Liver (tissue), 7 donors: ENCODE measurements at regions not wholly inside any gene's neighbourhood (a gene's known extent, or its start where the extent isn't known, plus 50 kb on each side); places are given as distances from the start of the nearest gene placed in this dataset.

Experiments
- DNase-seq: peaks from one replicate; pipeline ENCODE4 v3.0.0-alpha.2; 2017; ENCODE audit warnings: low spot score
- H3K27ac ChIP-seq, 2 donors: one replicate each; pipeline ENCODE4 v1.7.0; 2013; ENCODE audit warnings: inconsistent platforms in 2 of 2, low read length in 2 of 2, control low read depth in 1 of 2, low read depth in 1 of 2, mild to moderate bottlenecking in 1 of 2
- H3K27me3 ChIP-seq, 4 donors: one replicate each; pipeline versions ENCODE4 v1.6.1 to v1.7.0; 2013; ENCODE audit warnings: low read length in 3 of 4, inconsistent platforms in 1 of 4, mild to moderate bottlenecking in 1 of 4, moderate library complexity in 1 of 4; ENCODE audit not compliant: control insufficient read depth in 4 of 4, insufficient read depth in 4 of 4
- H3K36me3 ChIP-seq, 4 donors: one replicate each; pipeline versions ENCODE4 v1.6.1 to v1.7.0; 2013; ENCODE audit warnings: low read length in 3 of 4, mild to moderate bottlenecking in 3 of 4, low read depth in 1 of 4, moderate library complexity in 1 of 4; ENCODE audit not compliant: control insufficient read depth in 4 of 4, insufficient read depth in 3 of 4
- H3K4me1 ChIP-seq, 4 donors: one replicate each; pipeline versions ENCODE4 v1.6.1 to v1.7.0; 2013; ENCODE audit warnings: low read length in 3 of 4, mild to moderate bottlenecking in 3 of 4, moderate library complexity in 1 of 4; ENCODE audit not compliant: control insufficient read depth in 4 of 4, insufficient read depth in 4 of 4
- H3K4me3 ChIP-seq, 3 donors: one replicate each; pipeline versions ENCODE4 v1.6.1 to v1.7.0; 2013; ENCODE audit warnings: low read length in 3 of 3, control low read depth in 1 of 3, low read depth in 1 of 3, mild to moderate bottlenecking in 1 of 3
- H3K9ac ChIP-seq, 2 donors: one replicate each; pipeline ENCODE4 v1.7.0; 2013; ENCODE audit warnings: low read length in 2 of 2, mild to moderate bottlenecking in 2 of 2, moderate library complexity in 2 of 2, control low read depth in 1 of 2, low read depth in 1 of 2
- H3K9me3 ChIP-seq, 4 donors: one replicate each; pipeline versions ENCODE4 v1.6.1 to v1.7.0; 2013; ENCODE audit warnings: low read length in 3 of 4; ENCODE audit not compliant: control insufficient read depth in 4 of 4
- ATF3 ChIP-seq: IDR thresholded peaks from 2 replicates; pipeline ENCODE4 v1.6.1; 2016; ENCODE audit warnings: antibody characterized with exemption
- EGR1 ChIP-seq, 2 donors: IDR thresholded peaks; 2 replicates each; pipeline ENCODE4 v1.6.1; 2016 to 2018; ENCODE audit warnings: antibody characterized with exemption in 2 of 2, low read depth in 2 of 2
- FOXA2 ChIP-seq: IDR thresholded peaks from 2 replicates; pipeline ENCODE4 v1.6.1; 2016; ENCODE audit warnings: antibody characterized with exemption
- GABPA ChIP-seq, 2 donors: IDR thresholded peaks in 1 of 2; conservative IDR thresholded peaks in 1 of 2; 2 replicates each; pipeline ENCODE4 v1.6.1; 2016; ENCODE audit warnings: antibody characterized with exemption in 2 of 2, mild to moderate bottlenecking in 1 of 2, moderate library complexity in 1 of 2
- HNF4A ChIP-seq, 2 donors: conservative IDR thresholded peaks; 2 replicates each; pipeline ENCODE4 v1.6.1; 2016; ENCODE audit warnings: antibody characterized with exemption in 2 of 2, mild to moderate bottlenecking in 2 of 2
- HNF4G ChIP-seq: IDR thresholded peaks from 2 replicates; pipeline ENCODE4 v1.6.1; 2016; ENCODE audit warnings: antibody characterized with exemption
- JUND ChIP-seq, 2 donors: IDR thresholded peaks; 2 replicates each; pipeline ENCODE4 v1.6.1; 2016; ENCODE audit warnings: antibody characterized with exemption in 2 of 2
- NR2F2 ChIP-seq: IDR thresholded peaks from 2 replicates; pipeline ENCODE4 v1.6.1; 2016; ENCODE audit warnings: antibody characterized with exemption
- RAD21 ChIP-seq, 2 donors: IDR thresholded peaks; 2 replicates each; pipeline ENCODE4 v1.6.1; 2016; ENCODE audit warnings: antibody characterized with exemption in 2 of 2, mild to moderate bottlenecking in 2 of 2
- RXRA ChIP-seq, 2 donors: IDR thresholded peaks; 2 replicates each; pipeline ENCODE4 v1.6.1; 2017 to 2018; ENCODE audit warnings: antibody characterized with exemption in 2 of 2, mild to moderate bottlenecking in 1 of 2
- SP1 ChIP-seq: IDR thresholded peaks from 2 replicates; pipeline ENCODE4 v1.6.1; 2018; ENCODE audit warnings: antibody characterized with exemption, mild to moderate bottlenecking
- YY1 ChIP-seq: IDR thresholded peaks from 2 replicates; pipeline ENCODE4 v1.6.1; 2016; ENCODE audit warnings: antibody characterized with exemption, mild to moderate bottlenecking
- WGBS: extraction: QIAGEN DNeasy Blood & Tissue Kit; methylation state at CpG from one replicate; pipeline ENCODE4 v1.1.7; 2013; 5-methylcytosine and 5-hydroxymethylcytosine counted together
- TF ChIP-seq, protein P1 (sequence below): IDR thresholded peaks from 2 replicates; pipeline ENCODE4 v1.6.1; 2016; ENCODE audit warnings: antibody characterized with exemption
- TF ChIP-seq, protein P2 (sequence below): IDR thresholded peaks from 2 replicates; pipeline ENCODE4 v1.6.1; 2016; ENCODE audit warnings: antibody characterized with exemption, mild to moderate bottlenecking
- TF ChIP-seq, protein P3 (sequence below): IDR thresholded peaks from 2 replicates; pipeline ENCODE4 v1.6.1; 2016; ENCODE audit warnings: antibody characterized with exemption
- donor health status: healthy.
- donor health status: healthy.
- donor health status: healthy.
- donor health status: healthy.

- H3K9me3 ChIP-seq, result no peaks in the 10 kb centered on the region
Observed at GRCh38 chr4:19803406-19803805, 448.3 kb upstream of the SLIT2 start.

DNA sequence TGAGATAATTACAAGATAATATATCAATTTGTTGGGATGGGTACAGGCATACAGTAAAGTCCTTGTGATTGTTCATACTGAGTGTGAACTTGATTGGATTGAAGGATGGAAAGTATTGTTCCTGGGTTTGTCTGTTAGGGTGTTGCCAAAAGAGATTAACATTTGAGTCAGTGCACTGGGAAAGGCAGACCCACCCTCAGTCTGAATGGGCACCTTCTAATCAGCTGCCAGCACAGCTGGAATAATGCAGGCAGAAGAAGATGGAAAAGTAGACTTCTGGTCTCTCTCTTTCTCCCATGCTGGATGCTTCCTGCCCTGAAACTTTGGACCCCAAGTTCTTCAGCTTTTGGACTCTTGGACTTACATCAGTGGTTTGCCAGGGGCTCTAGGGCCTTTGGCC is 457.9 kb upstream of the SLIT2 start:
- H3K4me1 ChIP-seq, result no peaks in the 10 kb centered on the region
- no peak overlapping the region for H3K27ac ChIP-seq
- H3K9me3 ChIP-seq, result no peaks in the 10 kb centered on the region
- H3K9ac ChIP-seq, result no peak overlapping the region
- no peak for DNase-seq
- no peaks in the 10 kb centered on the region for H3K27me3 ChIP-seq
- no peaks in the 10 kb centered on the region for H3K36me3 ChIP-seq
- no peak overlapping the region for H3K4me3 ChIP-seq
- TF ChIP-seq EGR1 (IDR thresholded peaks at IDR 0.05; ENCODE audit: low read depth in 2 of 2) (no peak), RXRA (IDR thresholded peaks at IDR 0.05) (no peak), RAD21 (IDR thresholded peaks at IDR 0.05) (no peak), NR2F2 (no peak), HNF4G (no peak), HNF4A (conservative IDR thresholded peaks at IDR 0.05) (no peak), SP1 (no peak), JUND (IDR thresholded peaks at IDR 0.05) (no peak)
- TF ChIP-seq, protein P1, sequence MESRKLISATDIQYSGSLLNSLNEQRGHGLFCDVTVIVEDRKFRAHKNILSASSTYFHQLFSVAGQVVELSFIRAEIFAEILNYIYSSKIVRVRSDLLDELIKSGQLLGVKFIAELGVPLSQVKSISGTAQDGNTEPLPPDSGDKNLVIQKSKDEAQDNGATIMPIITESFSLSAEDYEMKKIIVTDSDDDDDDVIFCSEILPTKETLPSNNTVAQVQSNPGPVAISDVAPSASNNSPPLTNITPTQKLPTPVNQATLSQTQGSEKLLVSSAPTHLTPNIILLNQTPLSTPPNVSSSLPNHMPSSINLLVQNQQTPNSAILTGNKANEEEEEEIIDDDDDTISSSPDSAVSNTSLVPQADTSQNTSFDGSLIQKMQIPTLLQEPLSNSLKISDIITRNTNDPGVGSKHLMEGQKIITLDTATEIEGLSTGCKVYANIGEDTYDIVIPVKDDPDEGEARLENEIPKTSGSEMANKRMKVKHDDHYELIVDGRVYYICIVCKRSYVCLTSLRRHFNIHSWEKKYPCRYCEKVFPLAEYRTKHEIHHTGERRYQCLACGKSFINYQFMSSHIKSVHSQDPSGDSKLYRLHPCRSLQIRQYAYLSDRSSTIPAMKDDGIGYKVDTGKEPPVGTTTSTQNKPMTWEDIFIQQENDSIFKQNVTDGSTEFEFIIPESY, result no peak
- TF ChIP-seq, protein P2, sequence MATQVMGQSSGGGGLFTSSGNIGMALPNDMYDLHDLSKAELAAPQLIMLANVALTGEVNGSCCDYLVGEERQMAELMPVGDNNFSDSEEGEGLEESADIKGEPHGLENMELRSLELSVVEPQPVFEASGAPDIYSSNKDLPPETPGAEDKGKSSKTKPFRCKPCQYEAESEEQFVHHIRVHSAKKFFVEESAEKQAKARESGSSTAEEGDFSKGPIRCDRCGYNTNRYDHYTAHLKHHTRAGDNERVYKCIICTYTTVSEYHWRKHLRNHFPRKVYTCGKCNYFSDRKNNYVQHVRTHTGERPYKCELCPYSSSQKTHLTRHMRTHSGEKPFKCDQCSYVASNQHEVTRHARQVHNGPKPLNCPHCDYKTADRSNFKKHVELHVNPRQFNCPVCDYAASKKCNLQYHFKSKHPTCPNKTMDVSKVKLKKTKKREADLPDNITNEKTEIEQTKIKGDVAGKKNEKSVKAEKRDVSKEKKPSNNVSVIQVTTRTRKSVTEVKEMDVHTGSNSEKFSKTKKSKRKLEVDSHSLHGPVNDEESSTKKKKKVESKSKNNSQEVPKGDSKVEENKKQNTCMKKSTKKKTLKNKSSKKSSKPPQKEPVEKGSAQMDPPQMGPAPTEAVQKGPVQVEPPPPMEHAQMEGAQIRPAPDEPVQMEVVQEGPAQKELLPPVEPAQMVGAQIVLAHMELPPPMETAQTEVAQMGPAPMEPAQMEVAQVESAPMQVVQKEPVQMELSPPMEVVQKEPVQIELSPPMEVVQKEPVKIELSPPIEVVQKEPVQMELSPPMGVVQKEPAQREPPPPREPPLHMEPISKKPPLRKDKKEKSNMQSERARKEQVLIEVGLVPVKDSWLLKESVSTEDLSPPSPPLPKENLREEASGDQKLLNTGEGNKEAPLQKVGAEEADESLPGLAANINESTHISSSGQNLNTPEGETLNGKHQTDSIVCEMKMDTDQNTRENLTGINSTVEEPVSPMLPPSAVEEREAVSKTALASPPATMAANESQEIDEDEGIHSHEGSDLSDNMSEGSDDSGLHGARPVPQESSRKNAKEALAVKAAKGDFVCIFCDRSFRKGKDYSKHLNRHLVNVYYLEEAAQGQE, result no peak

More at GRCh38 chr4:19803406-19803805, 448.3 kb upstream of the SLIT2 start:
- Histone ChIP-seq H3K4me1 (no peaks in the 10 kb centered on the region), H3K27me3 (no peaks in the 10 kb centered on the region), H3K27ac (no peak overlapping the region), H3K9ac (no peak overlapping the region), H3K4me3 (no peak overlapping the region), H3K36me3 (no peaks in the 10 kb centered on the region)
- DNase-seq, result no peak
- 80% methylated on average over 2 of the region's 2 CpGs for WGBS
- TF ChIP-seq YY1, result no peak
- no peak for TF ChIP-seq RAD21 (IDR thresholded peaks at IDR 0.05)
- TF ChIP-seq EGR1 (IDR thresholded peaks at IDR 0.05; ENCODE audit: low read depth in 2 of 2), result no peak
- no peak for TF ChIP-seq NR2F2
- TF ChIP-seq HNF4G, result no peak
- TF ChIP-seq ATF3, result no peak
- no peak for TF ChIP-seq GABPA (IDR thresholded peaks at IDR 0.05 in 1 of 2, conservative IDR thresholded peaks at IDR 0.05 in 1 of 2)
- TF ChIP-seq, protein P1, result no peak
- TF ChIP-seq FOXA2, result no peak
- TF ChIP-seq, protein P3, sequence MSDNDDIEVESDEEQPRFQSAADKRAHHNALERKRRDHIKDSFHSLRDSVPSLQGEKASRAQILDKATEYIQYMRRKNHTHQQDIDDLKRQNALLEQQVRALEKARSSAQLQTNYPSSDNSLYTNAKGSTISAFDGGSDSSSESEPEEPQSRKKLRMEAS, result no peak
- no peak for TF ChIP-seq RXRA (IDR thresholded peaks at IDR 0.05)
- no peak for TF ChIP-seq JUND (IDR thresholded peaks at IDR 0.05)
- TF ChIP-seq, protein P2, result no peak
